ENCODE measurements at regions not wholly inside any gene's neighbourhood (a gene's known extent, or its start where the extent isn't known, plus 50 kb on each side); places are given as distances from the start of the nearest gene placed in this dataset.

GRCh38 chr4:34943741-34944386 lies 1300.5 kb downstream of the ARAP2 start (continued):
- TF ChIP-seq CTCF (IDR thresholded peaks at IDR 0.05; ENCODE audit: control extremely low read depth in 1 of 3, insufficient read depth in 1 of 3, low read depth in 1 of 3, low read length in 3 of 3): no peak
- TF ChIP-seq CREB1 (IDR thresholded peaks at IDR 0.05): no peak
- TF ChIP-seq MAX (IDR thresholded peaks at IDR 0.05): no peak
- TF ChIP-seq PHF8 (conservative IDR thresholded peaks at IDR 0.05; ENCODE audit: low read depth, low read length): no peak
- no peak for TF ChIP-seq CBX5 (IDR thresholded peaks at IDR 0.05; ENCODE audit: low read depth, low read length)
